Psoas muscle (tissue), 7 donors: ENCODE measurements at regions not wholly inside any gene's neighbourhood (a gene's known extent, or its start where the extent isn't known, plus 50 kb on each side); places are given as distances from the start of the nearest gene placed in this dataset.

ENCODE experiments used
- ATAC-seq, 4 donors: fragments of 200-7000 bp; cut with Tn5 transposase; one replicate each; pipeline ENCODE4 v1.9.1; 2020; ENCODE audit warnings: moderate library complexity in 3 of 4, mild to moderate bottlenecking in 2 of 4
- DNase-seq, 2 donors: peaks; one replicate each; pipeline ENCODE4 v3.0.0-alpha.2; 2020
- H3K27ac ChIP-seq: fragments of 200-600 bp; one replicate; pipeline ENCODE4 v1.8.0; 2022
- H3K27me3 ChIP-seq, 3 donors: fragments of 200-600 bp in 1 of 3; one replicate each; pipeline versions ENCODE4 v1.6.1 to v1.8.0; 2013 to 2022; ENCODE audit warnings: low read length in 2 of 3, mild to moderate bottlenecking in 2 of 3, moderate library complexity in 1 of 3; ENCODE audit not compliant: insufficient read depth in 3 of 3
- H3K36me3 ChIP-seq, 2 donors: fragments of 200-600 bp in 1 of 2; one replicate each; pipeline versions ENCODE4 v1.6.1 to v1.8.0; 2013 to 2022; ENCODE audit warnings: low read depth in 1 of 2, mild to moderate bottlenecking in 1 of 2, moderate library complexity in 1 of 2; ENCODE audit not compliant: insufficient read depth in 1 of 2
- H3K4me1 ChIP-seq: fragments of 200-600 bp; one replicate; pipeline ENCODE4 v1.8.0; 2022
- H3K4me3 ChIP-seq: fragments of 200-600 bp; one replicate; pipeline ENCODE4 v1.8.0; 2022; ENCODE audit warnings: mild to moderate bottlenecking
- H3K9me3 ChIP-seq: fragments of 200-600 bp; one replicate; pipeline ENCODE4 v1.8.0; 2022
- CTCF ChIP-seq: fragments of 200-600 bp; IDR thresholded peaks from one replicate; pipeline ENCODE4 v1.8.0; 2022; ENCODE audit warnings: antibody characterized with exemption
- WGBS, 3 donors: extraction: QIAGEN DNeasy Blood & Tissue Kit; methylation state at CpG; one replicate each; pipeline versions ENCODE4 v1.1.6 to v1.1.7; 2013; 5-methylcytosine and 5-hydroxymethylcytosine counted together
- intact Hi-C, 2 donors: fragments of 100-400 bp; cut with DNase I; formaldehyde crosslinking; loops; one replicate each; pipeline versions ENCODE4 v1.11.0 to v1.14.2; 2022
- donor health status: healthy with polysubstance abuse.
- donor health status: DM: no; HTN: no; CAD: no; lungs with moderate emphysema.
- donor health status: Bipolar disorder and iron deficiency.
- donor health status: healthy.
- donor health status: DM: yes; HTN: yes; CAD: no.
- donor health status: DM: no; HTN: no; CAD: no.
- donor health status: DM: yes; HTN: yes; CAD: no.

GRCh38 chr12:67531051-67531450, 117.5 kb upstream of the DYRK2 start:
- DNase-seq: no peak
- TF ChIP-seq CTCF: no peak
- WGBS, 3 donors: 86 to 96% (median 91%) methylated on average over 1 of the region's 1 CpG
- Histone ChIP-seq H3K27me3 (no peaks in the 10 kb centered on the region), H3K27ac (no peak overlapping the region), H3K9me3 (no peaks in the 10 kb centered on the region), H3K36me3 (no peaks in the 10 kb centered on the region), H3K4me3 (no peak overlapping the region), H3K4me1 (no peaks in the 10 kb centered on the region)
- ATAC-seq: no peak
- intact Hi-C loops: no loop called here

- Histone ChIP-seq H3K4me3 (no peak overlapping the region), H3K27me3 (no peaks in the 10 kb centered on the region), H3K9me3 (no peaks in the 10 kb centered on the region), H3K27ac (no peak overlapping the region), H3K4me1 (no peaks in the 10 kb centered on the region), H3K36me3 (no peaks in the 10 kb centered on the region)
- WGBS, 3 donors: 69 to 79% (median 75%) methylated on average over 3 of the region's 3 CpGs
- no peak for DNase-seq
- ATAC-seq: no peak
- intact Hi-C loops: no loop called here
- TF ChIP-seq CTCF: no peak
These were observed 117.0 kb upstream of the DYRK2 start for GRCh38 chr12:67531501-67531900.

- DNase-seq (no peak), ATAC-seq (no peak)
- WGBS, 3 donors: 97 to 100% (median 100%) methylated on average over 1 of the region's 1 CpG
- intact Hi-C loops: no loop called here
- H3K9me3 ChIP-seq: no peaks in the 10 kb centered on the region
- no peaks in the 10 kb centered on the region for H3K36me3 ChIP-seq
- H3K4me3 ChIP-seq: no peak overlapping the region
- TF ChIP-seq CTCF: no peak
- no peaks in the 10 kb centered on the region for H3K27me3 ChIP-seq
- no peaks in the 10 kb centered on the region for H3K4me1 ChIP-seq
- no peak overlapping the region for H3K27ac ChIP-seq
These were observed 115.4 kb upstream of the DYRK2 start for GRCh38 chr12:67533159-67533558.

GRCh38 chr12:67534046-67534445, 114.5 kb upstream of the DYRK2 start:
- no peak for TF ChIP-seq CTCF
- Histone ChIP-seq H3K36me3 (no peaks in the 10 kb centered on the region), H3K4me1 (no peaks in the 10 kb centered on the region), H3K27me3 (no peaks in the 10 kb centered on the region), H3K9me3 (no peaks in the 10 kb centered on the region), H3K27ac (no peak overlapping the region), H3K4me3 (no peak overlapping the region)
- intact Hi-C loops: no loop called here
- 62 to 96% (median 76%) methylated on average over 3 of the region's 3 CpGs for WGBS, 3 donors
- ATAC-seq: no peak
- no peak for DNase-seq

- no peaks in the 10 kb centered on the region for H3K4me1 ChIP-seq
- H3K27ac ChIP-seq: no peak overlapping the region
- intact Hi-C loops: no loop called here
- ATAC-seq: no peak
- no peak for DNase-seq
- 46 to 61% (median 56%) methylated on average over 4 of the region's 4 CpGs for WGBS, 3 donors
- H3K4me3 ChIP-seq: no peak overlapping the region
- no peaks in the 10 kb centered on the region for H3K9me3 ChIP-seq
- no peaks in the 10 kb centered on the region for H3K27me3 ChIP-seq
- H3K36me3 ChIP-seq: no peaks in the 10 kb centered on the region
- no peak for TF ChIP-seq CTCF
These were observed 113.9 kb upstream of the DYRK2 start for GRCh38 chr12:67534681-67535080.
